ENCODE measurements at regions not wholly inside any gene's neighbourhood (a gene's known extent, or its start where the extent isn't known, plus 50 kb on each side); places are given as distances from the start of the nearest gene placed in this dataset.
"Not testable (repeated sequence)": the region's sequence is repeated elsewhere in the genome, so short reads cannot be mapped to it uniquely, and the experiment has no call there.

DNA sequence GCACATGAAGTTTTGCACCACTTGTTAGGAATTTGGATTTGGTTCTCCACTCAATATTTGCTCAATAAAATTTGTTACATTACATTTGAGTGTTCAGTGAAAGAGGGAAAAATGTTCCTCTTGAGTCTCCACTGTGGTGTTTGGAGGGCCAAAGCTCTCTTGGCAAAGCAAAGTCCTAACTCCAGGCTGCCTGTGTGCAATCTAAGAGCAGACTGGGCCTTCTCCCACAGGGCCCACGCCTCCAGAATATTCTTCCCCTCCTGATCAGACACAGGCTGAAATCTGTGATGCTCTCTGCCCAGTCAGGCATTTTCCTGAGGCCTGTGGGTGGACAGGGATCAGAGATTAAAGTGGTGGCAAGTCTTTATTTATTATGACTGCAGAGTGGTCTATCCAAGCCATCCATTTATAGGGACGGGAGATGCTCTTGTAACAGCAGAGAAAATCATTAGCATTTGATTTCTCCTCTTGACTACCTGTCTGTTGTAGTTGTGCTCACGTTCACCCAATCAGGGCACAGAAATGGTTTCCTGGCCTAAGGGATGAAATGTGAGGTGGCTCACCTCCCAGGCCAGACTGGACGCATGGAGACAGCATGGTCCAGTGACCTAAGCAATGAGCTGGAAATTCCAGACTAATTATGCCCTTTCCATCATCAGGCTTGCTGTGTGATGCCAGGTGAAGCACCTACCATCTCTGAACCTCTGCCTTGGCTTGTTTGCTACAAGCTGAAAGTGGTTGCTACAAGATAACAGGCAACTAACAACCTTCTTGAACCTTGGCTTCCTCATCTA, 147.1 kb upstream of the NRBF2 start:
- TF ChIP-seq, protein P1, sequence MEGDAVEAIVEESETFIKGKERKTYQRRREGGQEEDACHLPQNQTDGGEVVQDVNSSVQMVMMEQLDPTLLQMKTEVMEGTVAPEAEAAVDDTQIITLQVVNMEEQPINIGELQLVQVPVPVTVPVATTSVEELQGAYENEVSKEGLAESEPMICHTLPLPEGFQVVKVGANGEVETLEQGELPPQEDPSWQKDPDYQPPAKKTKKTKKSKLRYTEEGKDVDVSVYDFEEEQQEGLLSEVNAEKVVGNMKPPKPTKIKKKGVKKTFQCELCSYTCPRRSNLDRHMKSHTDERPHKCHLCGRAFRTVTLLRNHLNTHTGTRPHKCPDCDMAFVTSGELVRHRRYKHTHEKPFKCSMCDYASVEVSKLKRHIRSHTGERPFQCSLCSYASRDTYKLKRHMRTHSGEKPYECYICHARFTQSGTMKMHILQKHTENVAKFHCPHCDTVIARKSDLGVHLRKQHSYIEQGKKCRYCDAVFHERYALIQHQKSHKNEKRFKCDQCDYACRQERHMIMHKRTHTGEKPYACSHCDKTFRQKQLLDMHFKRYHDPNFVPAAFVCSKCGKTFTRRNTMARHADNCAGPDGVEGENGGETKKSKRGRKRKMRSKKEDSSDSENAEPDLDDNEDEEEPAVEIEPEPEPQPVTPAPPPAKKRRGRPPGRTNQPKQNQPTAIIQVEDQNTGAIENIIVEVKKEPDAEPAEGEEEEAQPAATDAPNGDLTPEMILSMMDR (IDR thresholded peaks at IDR 0.05; ENCODE audit: low read depth, low read length), result no peak
- no peak for DNase-seq (ENCODE audit: extremely low read depth, low read depth)

DNA sequence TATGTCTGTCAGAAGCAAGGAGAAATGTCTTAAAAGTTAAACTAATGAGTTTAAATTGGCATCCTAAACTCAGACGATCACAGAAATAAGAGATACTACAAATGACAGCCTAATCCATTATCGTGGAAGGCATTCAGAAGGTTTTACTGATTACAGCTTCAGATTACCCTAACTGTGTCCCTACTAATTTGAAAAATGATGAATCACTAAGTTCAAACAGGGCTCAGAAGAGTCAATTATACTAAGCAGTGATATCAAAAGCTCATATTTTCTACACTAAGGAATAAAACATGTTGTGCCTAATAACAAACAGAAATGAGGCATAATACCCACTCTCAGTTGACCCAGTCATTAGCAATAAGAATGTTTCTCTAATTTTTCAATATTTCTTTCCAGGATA, 152.0 kb upstream of the NRBF2 start:
- TF ChIP-seq, protein P1 (IDR thresholded peaks at IDR 0.05; ENCODE audit: low read depth, low read length), result no peak
- no peak for DNase-seq (ENCODE audit: extremely low read depth, low read depth)

GRCh38 chr10:62980687-62981086, 152.4 kb upstream of the NRBF2 start:
- no peak for DNase-seq (ENCODE audit: extremely low read depth, low read depth)
- TF ChIP-seq, protein P1 (IDR thresholded peaks at IDR 0.05; ENCODE audit: low read depth, low read length), result no peak

GRCh38 chr10:62979921-62980320, 153.2 kb upstream of the NRBF2 start:
- DNase-seq (ENCODE audit: extremely low read depth, low read depth), result no peak

DNA sequence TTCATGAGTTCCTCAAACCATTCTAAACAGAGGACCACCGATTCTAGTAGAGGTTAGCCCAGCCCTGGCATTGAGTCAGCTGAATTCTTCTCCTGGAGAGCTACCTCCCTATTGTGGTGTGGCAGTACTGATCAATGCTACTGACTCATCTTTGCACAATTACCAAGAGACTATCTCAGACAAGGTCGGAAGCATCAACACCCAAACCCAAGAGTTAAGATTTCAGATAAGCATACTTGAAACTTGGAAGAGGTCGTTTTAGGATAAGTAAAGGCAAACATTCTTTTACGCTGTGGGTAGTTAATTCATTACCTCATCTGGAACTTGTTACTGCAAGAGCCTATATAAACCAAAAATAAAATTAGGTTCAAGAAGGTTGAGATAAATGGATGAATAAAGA, 154.6 kb upstream of the NRBF2 start:
- TF ChIP-seq, protein P1 (IDR thresholded peaks at IDR 0.05; ENCODE audit: low read depth, low read length), result no peak
- DNase-seq (ENCODE audit: extremely low read depth, low read depth), result no peak

More at GRCh38 chr10:62979921-62980320, 153.2 kb upstream of the NRBF2 start:
- TF ChIP-seq, protein P1 (IDR thresholded peaks at IDR 0.05; ENCODE audit: low read depth, low read length), result no peak

GRCh38 chr10:62974795-62975194, 158.3 kb upstream of the NRBF2 start:
- DNase-seq (ENCODE audit: extremely low read depth, low read depth), result not testable (repeated sequence)

GRCh38 chr10:62972103-62972502, 155.9 kb upstream of the EGR2 start:
- DNase-seq (ENCODE audit: extremely low read depth, low read depth), result no peak
- TF ChIP-seq, protein P1 (IDR thresholded peaks at IDR 0.05; ENCODE audit: low read depth, low read length), result no peak

- DNase-seq (ENCODE audit: extremely low read depth, low read depth), result no peak
- TF ChIP-seq, protein P1 (IDR thresholded peaks at IDR 0.05; ENCODE audit: low read depth, low read length), result no peak
Observed at GRCh38 chr10:62964026-62964425, 147.9 kb upstream of the EGR2 start.

Data from AG09319 (cell line).